ENCODE measurements at regions not wholly inside any gene's neighbourhood (a gene's known extent, or its start where the extent isn't known, plus 50 kb on each side); places are given as distances from the start of the nearest gene placed in this dataset.
"Not testable (repeated sequence)": the region's sequence is repeated elsewhere in the genome, so short reads cannot be mapped to it uniquely, and the experiment has no call there.

DNA sequence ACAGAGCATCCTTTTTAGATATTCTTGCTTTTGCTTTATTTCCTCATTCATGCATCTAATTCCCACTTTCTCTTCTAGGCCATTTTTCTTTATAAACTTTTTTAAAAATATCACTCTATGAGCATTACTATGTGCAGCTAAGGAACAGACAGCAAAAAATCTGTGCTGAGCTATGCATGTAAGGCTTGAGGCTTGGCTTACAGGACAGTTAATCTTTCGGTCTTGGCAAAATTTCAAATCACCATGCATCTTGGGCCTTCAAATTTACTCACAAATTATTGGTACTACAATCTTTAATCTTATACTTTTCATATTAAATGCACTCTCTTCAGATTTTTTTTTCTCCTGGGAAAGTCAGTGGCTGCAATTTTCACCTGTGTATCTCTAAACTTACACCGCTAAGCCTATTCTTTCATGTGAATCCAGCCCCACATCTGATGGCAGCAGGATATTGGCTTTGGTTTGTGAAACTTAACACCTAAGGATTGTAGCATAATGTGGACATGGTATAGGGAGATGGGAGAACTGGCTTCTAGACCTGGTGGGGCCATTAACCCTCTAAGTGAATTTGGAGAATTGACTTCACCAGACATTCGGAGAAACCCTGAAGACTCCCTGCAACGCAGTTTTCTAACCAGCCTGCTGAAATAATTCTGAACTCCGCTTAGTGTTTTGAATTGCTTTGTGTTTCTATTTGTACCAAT is 278.3 kb downstream of the SPRY1 start:
- no peak for DNase-seq (ENCODE audit: low read depth)

DNA sequence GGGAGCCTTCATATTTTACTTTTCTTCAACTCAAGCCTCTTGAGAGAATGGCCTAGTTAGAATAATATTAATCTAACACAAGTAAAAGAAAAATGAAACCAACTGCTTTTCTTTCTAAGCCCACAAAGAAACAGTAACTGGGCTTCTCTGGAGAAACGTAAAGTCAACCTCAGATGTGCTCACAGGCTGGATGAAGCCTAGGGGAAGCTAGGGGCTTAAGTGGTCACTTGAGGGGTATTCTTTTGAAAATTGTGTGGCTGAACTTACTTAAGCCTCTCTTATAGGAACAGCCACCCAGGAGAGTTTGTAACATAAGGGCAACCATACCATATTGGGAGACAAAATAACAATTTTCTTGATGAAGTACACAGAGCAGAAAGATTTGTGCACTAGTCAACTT is 279.0 kb downstream of the SPRY1 start:
- DNase-seq (ENCODE audit: low read depth) = no peak

DNA sequence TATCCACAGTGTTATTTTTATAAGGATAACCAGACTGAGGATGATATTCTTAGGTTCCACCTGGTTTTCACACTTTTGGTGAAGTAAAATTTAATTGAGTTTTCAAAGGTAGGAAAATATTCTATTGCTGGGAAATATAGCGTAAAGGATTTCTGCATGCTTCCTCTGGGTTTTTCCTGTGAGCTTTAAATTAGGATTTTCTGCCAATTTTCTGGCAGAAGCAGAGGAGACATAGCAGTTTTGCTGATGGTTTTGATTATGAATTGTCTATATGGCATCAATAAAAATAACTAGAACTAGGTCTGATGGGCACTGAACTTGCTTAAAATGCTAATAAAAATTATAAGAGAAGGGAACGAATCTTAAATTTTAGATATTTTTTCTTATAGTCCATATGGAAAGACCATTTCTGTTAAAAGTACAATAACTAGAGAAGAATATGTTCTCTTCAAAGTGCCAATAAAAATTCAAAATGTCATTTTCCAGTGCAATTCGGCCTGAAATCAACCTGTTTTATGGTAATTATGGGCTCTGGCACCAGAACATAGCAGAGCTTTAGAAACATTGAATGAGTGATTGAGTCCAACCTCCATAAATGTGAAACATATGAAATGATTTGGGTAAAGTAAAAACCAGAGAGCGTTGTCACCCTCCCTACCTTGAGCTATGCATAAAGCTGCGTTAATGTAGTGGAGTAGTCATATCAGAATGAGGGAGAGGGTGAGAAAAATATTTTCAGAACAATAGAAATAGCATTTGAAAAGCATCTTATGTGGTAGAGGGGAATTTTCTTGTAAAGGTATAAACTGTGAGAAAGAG is 279.7 kb downstream of the SPRY1 start:
- DNase-seq (ENCODE audit: low read depth) = no peak

DNA sequence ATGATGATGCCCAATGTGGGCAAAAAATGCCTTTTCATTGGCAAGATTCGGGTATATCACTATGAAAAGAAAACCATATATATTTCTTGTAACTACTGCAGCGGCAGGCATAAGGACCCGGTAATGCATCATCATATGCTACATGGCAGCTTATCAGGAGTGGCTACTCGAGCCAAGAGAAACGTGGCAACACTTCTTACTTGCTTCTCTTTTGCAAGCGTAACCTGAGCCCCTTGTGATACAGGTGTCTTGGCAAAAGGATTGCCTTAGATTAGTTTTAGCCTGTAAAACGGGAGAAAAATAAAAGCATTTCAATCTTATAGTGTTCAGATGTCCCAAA is 280.3 kb downstream of the SPRY1 start:
- no peak for DNase-seq (ENCODE audit: low read depth)

DNA sequence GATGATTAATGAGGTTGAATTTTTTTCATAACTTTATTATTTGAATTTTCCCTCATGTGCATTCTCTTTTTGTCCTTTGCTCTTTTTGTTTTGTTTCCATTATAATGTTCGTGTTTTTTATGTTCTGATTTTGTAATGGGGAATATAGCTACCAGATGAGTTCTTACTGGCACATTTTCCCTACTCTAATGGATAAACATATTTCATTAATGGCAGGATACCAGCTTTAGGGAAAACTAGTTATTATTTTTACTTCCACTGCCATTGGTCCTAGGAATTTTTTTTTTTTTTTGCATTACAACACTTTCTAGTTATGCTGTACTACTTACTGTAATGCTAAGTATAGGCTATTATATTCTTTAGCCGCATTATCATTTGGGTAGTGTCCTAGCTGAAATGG is 286.3 kb downstream of the SPRY1 start:
- no peak for DNase-seq (ENCODE audit: low read depth)

DNA sequence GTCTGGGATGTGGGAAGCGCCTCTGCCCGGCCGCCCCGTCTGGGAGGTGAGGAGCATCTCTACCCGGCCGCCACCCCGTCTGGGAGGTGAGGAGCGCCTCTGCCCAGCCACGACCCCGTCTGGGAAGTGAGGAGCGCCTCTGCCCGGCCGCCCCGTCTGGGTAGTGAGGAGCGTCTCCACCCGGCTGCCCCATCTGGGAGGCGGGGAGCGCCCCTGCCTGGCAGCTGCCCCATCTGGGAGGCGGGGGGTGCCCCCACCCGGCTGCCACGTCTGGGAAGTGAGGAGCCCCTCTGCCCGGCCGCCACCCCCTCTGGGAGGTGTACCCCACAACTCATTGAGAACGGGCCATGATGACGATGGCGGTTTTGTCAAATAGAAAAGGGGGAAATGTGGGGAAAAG is 288.3 kb downstream of the SPRY1 start:
- not testable (repeated sequence) for DNase-seq (ENCODE audit: low read depth)

DNA sequence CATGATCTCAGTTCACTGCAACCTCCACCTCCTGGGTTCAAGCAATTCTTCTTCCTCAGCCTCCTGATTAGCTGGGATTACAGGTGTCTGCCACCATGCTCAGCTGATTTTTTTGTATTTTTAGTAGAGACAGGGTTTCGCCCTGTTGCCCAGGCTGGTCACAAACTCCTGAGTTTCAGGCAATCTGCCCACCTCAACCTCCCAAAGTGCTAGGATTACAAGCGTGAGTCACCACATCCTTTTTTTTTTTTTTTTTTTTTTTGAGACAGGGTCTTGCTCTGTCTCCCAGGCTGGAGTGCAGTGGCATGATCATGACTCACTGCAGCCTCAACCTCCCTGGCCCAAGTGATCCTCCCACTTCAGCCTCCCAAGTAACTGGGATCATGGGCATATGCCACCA is 298.9 kb downstream of the SPRY1 start:
- DNase-seq (ENCODE audit: low read depth) = not testable (repeated sequence)

DNA sequence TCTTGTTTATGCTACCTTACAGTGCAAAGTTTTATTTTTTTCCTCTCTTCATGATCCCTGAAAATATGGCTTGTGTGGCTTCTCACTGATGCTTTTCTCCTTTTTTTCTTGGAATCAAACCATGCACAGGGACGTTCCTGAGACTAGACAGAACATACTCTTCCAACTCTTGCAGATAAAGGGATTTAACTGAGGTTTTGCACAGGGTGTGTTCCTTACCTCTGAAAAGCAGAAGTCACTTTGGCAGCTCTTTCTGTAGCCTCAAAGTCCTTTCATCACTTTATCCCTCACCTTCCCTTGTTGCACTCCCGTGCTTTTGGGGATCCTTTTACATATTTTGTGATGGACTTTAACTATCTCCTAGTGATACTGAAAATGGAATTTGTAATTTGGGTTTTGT is 300.1 kb downstream of the SPRY1 start:
- DNase-seq (ENCODE audit: low read depth) = no peak

DNA sequence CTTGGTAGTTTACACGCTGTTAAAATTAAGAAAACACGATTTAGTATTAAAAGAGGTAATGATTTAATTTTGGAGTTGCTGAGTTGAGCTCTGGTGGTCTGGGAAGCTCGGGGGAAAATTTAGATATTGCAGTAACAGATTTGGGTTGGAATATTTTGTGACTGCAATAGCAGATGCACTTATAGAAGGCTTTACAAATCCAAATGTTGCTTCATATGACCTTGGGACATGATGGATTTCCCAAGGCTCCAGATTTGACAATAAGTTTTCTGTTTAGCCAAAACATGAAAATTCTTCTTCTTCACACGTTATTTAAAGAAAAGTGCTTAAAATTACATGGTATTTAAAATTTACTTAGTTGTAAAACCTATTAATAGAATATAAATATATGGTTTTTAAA is 302.0 kb downstream of the SPRY1 start:
- DNase-seq (ENCODE audit: low read depth) = no peak

DNA sequence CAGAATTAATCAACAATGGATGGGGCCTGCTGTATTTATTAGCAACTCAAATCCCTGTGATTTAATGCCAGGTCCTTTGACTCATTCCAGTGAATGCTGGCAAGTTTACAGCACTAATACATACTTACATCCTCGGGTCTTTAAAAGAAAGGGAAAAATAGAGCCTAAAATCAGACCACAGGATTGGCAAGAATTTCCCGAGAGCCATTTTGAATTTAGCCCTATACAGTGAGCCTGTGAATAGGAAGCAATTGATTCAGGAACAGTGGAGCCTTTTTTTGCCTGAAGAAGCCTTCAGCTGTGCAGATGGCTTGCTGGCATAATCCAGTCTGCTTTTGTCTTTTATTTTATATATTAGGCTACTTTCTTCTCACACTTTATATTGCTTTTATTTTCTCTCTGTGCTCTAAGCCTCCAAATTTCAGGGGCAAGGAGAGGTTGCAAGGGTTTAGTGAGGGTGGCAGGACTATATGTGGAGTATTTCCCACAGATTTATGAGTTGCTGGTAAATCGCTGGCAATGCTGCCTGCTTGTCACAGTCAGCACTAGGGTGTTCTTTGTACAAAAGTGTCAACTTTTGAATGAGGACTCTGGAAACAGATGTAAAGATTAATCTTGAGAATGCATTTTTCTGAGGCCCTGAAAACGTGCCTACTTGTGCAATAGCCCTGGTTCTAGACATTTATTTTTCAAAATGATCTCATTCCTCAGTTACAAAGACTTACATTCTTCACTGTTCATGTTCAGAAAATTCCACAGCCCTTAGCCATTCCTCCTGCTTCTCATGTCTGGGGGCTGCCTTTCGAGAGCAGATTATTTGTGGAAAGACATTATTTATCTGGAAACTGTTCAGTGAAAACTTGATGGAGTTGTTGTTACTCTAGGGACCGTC is 303.5 kb downstream of the SPRY1 start:
- DNase-seq (ENCODE audit: low read depth) = no peak

DNA sequence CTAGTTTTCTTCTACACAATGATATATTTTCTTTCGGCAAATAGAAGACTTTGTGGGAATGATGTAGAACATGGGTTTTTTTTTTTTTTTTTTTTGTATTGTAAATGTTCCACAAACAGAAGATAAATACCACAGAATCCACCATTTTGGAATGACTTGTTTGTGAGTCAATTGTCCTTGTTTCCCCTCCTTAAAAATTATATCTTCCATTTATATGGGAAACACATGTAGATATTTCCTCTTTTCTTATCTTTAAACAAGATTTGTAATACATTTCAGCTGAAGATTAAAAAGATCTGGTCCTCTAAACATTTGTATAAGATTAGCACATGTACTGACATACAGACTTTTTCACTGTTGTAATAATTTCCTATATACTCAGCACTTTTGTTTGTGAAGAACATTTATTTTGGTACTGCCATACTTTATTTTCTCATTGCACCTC is 304.6 kb downstream of the SPRY1 start:
- no peak for DNase-seq (ENCODE audit: low read depth)

DNA sequence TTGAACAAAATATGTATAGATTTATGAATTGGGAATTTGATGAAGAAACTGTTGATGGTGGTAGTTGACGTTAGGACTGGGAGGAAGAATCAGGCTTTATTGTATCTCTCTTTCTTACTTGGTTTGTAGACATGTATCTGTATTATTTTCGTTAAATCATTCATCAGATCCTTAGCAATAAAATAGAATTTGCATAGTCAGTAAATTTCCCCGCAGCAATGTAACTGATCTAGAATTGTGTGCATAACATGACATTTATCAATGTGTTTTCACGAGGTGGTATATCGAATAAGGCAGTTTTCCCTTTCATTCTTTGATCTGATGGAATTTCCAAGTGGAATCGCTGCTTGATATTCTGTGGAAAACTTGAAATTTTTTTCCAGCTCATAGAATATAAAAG is 308.8 kb downstream of the SPRY1 start:
- no peak for DNase-seq (ENCODE audit: low read depth)

DNA sequence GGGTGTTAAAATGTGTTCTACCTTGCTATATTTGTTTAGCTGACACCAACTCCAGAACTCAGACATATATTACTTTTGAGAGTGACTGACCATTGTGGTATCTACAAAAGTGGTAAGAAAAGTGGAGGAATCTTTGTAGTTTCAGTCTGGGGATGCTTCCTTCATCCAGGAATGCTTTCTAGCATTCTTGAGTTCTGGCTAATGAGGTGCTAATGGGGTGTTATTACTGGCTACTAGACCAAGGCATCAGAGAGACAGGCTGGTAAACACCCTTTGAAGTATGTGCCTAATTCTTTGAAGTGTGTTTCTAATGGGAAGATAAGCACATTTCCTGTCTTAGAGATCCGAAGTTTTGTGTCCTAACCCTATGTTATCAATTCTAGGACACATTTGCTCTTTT is 310.4 kb downstream of the SPRY1 start:
- DNase-seq (ENCODE audit: low read depth) = no peak

DNA sequence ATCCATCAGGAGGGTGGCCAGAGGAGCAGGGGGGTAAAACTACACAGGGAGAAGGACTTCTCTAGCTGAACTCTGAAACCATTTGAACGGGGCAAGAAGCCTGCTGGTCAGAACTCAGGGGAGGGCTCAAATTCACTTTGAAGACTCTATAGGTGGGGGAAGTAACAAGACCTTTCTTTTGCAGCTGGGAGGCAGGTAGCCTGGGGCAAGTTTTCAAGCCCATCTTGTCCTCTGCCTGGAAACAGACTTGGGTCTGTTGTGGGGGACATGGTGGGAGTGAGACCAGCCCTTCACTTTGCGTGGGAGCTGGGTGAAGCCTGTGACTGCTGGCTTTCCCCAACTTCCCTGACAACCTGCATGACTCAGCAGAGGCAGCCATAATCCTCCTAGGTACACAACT is 312.3 kb downstream of the SPRY1 start:
- DNase-seq (ENCODE audit: low read depth) = no peak

DNA sequence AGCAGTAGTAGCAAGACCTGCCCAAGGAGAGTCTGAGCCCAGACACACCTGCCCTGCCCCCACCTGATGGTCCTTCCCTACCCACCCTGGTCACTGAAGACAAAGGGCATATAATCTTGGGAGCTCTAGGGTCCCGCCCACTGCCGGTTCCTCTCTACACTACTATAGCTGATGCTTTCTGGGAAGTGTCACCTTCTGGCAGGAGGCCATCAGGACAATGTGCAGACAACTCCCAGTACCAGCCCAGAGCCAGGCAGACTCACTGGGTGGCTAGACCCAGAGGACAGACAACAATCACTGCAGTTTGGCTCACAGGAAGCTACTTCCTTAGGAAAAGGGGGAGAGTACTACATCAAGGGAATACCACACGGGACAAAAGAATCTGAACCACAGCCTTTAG is 312.7 kb downstream of the SPRY1 start:
- DNase-seq (ENCODE audit: low read depth) = no peak

DNA sequence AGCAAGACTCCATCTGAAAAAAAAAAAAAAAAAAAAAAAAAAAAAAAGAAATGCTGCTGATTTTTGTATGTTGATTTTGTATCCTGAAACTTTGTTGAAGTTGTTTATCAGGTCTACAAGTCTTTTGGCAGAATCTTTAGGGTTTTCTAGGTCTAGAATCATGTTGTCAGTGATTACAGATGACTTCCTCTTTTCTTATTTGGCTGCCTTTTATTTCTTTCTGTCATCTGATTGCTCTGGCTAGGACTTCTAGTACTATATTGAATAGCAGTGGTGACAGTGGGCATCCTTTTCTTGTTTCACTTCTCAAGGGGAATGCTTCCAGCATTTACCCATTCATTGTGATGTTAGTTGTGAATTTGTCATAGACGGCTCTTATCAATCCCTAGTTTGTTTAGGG is 334.4 kb downstream of the SPRY1 start:
- DNase-seq (ENCODE audit: low read depth) = no peak

DNA sequence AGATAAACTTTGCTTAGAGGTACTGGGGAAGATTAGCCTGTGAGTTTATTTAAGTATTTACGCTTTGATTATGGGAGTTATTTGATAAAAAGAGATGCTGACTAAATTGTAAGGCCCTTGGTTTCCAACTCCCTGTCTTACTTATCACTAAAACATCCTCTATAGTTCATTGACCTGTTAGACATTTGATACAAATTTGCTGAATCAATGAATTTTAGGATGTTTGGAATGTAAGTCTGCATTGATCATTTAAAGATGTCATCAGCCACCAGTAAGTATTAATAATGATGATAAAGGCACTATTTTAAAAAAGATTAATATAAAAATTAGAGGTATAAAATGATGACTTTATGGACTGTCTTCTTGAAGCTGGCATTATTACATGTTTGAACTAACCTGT is 340.6 kb downstream of the SPRY1 start:
- DNase-seq (ENCODE audit: low read depth) = no peak

DNA sequence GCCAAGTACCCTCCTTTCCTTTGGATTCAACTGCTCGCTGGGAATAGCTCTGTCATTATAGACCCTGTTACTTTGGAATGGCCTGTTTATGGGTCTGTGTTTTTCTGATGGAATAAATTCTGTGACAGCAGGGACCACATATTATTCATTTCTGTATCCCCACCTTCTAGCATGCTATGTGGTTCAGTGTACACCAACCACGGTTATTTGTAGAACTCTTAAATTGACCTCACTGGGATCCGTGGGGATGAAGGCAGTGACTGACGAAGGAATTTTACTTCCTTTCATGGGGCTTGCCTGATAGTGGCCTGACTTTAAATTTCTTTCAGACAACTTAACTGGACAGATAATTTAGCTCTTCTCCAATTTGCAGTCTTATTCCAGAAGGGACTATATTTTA is 343.2 kb downstream of the SPRY1 start:
- DNase-seq (ENCODE audit: low read depth) = no peak

DNA sequence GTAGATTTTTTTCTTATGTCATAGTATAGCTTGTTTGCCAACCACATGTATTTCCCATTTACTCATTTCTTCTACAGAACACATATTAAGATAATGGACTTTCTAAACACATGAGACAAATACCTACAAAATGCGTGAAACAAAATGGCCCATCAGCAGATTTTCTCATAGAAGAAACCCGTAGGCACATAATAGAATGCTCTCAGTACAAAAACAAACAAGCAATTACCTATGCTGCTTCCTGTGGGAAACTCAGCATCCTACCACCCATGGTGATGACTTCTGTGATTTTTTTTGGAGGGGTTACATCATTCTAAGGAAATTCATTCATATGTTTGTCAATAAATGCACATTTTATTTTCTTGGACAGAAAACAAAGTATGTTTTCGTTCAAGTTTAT is 343.6 kb downstream of the SPRY1 start:
- no peak for DNase-seq (ENCODE audit: low read depth)

DNA sequence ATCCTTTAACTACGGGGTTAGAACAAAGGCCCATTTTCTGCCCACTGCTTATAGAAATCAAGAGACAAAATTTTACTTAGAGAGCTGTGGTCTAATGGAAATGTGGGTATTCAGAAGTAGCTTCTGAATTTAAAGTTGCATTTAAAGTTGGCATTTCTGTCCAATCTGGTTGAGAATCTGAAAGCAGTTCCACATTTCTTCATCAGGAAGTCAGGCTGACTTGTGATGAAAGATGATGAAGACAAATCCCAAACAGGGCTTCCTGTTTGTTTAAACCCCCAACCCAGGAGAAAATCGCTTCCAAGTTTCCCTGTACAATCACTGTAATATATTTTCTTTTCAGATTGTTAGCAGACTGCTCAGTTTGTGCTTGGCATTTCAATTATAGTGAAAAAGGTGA is 345.3 kb downstream of the SPRY1 start:
- no peak for DNase-seq (ENCODE audit: low read depth)

DNA sequence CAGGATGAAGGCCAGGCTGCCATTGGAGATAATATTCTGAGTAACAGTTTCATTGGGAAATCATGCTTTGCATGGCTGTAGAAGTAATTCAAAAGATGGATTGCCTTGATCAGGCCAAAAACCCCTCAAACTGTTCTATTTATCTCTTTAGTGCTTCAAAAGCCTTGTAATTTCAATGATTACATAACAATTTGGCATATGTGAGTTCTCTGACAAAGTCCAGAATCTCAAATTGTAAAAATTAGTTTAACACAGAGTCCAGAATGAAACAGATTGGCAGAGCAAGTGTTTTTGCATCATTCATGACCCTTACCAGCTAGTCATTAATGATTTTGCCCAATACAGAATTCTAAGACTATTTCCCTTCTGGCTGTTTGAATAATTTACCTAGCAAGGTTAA is 347.3 kb downstream of the SPRY1 start:
- no peak for DNase-seq (ENCODE audit: low read depth)

DNA sequence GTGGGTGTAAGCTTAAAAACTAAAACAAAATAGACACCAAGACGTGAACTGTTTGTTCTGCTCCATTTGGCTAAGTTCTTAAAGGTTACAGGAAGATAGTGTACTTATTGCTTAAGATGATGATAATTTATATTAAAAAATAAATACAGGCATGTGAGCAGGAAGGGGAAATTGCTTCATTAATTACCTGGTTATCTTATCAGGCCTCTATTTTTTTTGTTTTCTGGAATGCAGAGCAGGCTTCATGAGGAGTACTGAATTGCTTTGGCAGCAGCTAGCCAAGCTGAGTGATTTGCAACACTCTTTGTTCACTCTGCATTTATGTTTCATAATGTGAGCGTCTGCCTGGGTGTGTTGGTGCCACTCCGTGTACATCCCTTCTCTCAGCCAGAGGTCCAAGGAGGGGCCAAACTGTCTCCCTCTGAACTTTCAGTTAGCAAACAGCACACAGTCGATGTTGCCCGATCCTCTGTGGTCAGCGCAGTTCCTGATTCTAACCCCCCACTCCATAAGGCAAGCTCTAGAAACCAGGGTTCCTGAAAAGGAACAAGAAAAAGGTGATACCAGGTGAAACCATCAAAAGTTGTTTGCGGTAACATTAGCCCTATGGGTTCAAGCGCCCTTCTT is 348.2 kb downstream of the SPRY1 start:
- no peak for DNase-seq (ENCODE audit: low read depth)

Measured in activated T-helper 1 cell treated with Interleukin-2 at 50 U/mL for 16 hours (primary cell).